Epithelial cell of esophagus (primary cell): ENCODE measurements at regions not wholly inside any gene's neighbourhood (a gene's known extent, or its start where the extent isn't known, plus 50 kb on each side); places are given as distances from the start of the nearest gene placed in this dataset.
"Not testable (repeated sequence)": the region's sequence is repeated elsewhere in the genome, so short reads cannot be mapped to it uniquely, and the experiment has no call there.

Source experiments
- DNase-seq: peaks from one replicate; pipeline ENCODE4 v3.0.0; 2010; ENCODE audit warnings: low read depth
- H3K4me3 ChIP-seq: 2 replicates; pipeline ENCODE4 v1.5.1; 2011; ENCODE audit warnings: mild to moderate bottlenecking, low read length, control low read depth
- CTCF ChIP-seq: IDR thresholded peaks from 2 replicates; pipeline ENCODE4 v1.5.1; 2011; ENCODE audit warnings: low read depth, mild to moderate bottlenecking, low read length, control low read depth, inconsistent platforms; ENCODE audit not compliant: insufficient read depth; ENCODE audit errors: missing control alignments

GRCh38 chr2:176795823-176796222 is 416.8 kb upstream of the HNRNPA3 start:
- no peak for DNase-seq
- no peak for TF ChIP-seq CTCF

GRCh38 chr2:176796677-176797076 is 415.9 kb upstream of the HNRNPA3 start:
- H3K4me3 ChIP-seq, DNase-seq: not testable (repeated sequence)

More at GRCh38 chr2:176795823-176796222, 416.8 kb upstream of the HNRNPA3 start:
- no peak overlapping the region for H3K4me3 ChIP-seq

GRCh38 chr2:176804392-176804791 is 408.2 kb upstream of the HNRNPA3 start:
- no peak overlapping the region for H3K4me3 ChIP-seq
- no peak for TF ChIP-seq CTCF
- no peak for DNase-seq

- no peak for DNase-seq
- TF ChIP-seq CTCF, result no peak
- H3K4me3 ChIP-seq, result no peak overlapping the region
Measured at GRCh38 chr2:176805345-176805744, 407.2 kb upstream of the HNRNPA3 start.

- no peak for TF ChIP-seq CTCF
- no peak overlapping the region for H3K4me3 ChIP-seq
- no peak for DNase-seq
Measured at GRCh38 chr2:176812246-176812775, 400.3 kb upstream of the HNRNPA3 start.

GRCh38 chr2:176813156-176813555 is 399.4 kb upstream of the HNRNPA3 start:
- DNase-seq, result no peak
- H3K4me3 ChIP-seq, result no peak overlapping the region
- TF ChIP-seq CTCF, result no peak

- TF ChIP-seq CTCF, result no peak
- no peak overlapping the region for H3K4me3 ChIP-seq
- DNase-seq, result no peak
Measured at GRCh38 chr2:176813621-176814049, 399.0 kb upstream of the HNRNPA3 start.
